Right ventricle myocardium superior (tissue), 1 donor: ENCODE measurements at regions not wholly inside any gene's neighbourhood (a gene's known extent, or its start where the extent isn't known, plus 50 kb on each side); places are given as distances from the start of the nearest gene placed in this dataset.
"Not testable (repeated sequence)": the region's sequence is repeated elsewhere in the genome, so short reads cannot be mapped to it uniquely, and the experiment has no call there.

ENCODE experiments used
- ATAC-seq: fragments of 200-7000 bp; cut with Tn5 transposase; one replicate; pipeline ENCODE4 v1.9.1; 2020; ENCODE audit warnings: mild to moderate bottlenecking; ENCODE audit not compliant: poor library complexity
- DNase-seq: peaks from one replicate; pipeline ENCODE4 v3.0.0-alpha.2; 2020
- intact Hi-C: fragments of 100-400 bp; cut with DNase I; formaldehyde crosslinking; loops from one replicate; pipeline ENCODE4 v1.11.2; 2022
- donor health status: DM: no; HTN: yes; CAD: no; lungs with severe emphysema.

DNA sequence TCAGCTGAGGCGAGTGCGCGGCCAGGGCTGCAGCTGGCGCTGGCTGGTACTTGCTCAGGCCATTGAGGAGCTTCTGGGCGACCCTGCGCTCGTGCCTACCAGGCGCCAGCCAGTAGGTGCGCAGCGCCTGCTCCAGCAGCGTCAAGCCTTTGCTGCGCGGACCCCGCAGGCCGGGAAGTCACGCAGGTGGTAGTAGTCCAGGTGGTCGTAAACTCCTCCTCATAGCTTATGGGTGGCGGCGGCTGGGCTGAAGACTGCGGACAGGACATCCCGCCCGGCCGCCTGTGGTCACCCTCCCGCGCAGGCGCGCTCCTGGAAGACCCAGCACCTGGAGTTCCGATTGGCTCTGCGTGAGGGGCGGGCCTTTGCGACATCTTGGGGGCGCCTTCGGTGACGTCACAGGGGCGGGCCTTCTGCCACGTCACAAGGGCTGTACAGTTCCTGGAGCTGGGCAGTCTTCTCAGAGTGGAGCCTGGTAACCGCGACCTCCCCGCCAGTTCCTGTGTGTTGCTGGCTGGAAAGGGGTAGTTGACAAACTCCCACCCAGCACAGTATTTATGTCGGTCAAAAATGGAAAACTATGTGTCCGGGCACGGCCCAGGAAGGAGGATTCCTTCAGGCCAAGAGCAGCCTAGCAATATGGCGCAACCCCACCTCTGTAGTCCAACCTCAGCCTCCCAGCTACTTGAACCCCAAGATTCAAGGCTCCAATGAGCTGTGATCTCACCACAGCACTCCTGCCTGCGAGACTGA, 102.2 kb upstream of the VKORC1L1 start:
- DNase-seq, result peak; percentile 98
- ATAC-seq, result peak; percentile 100
- intact Hi-C loops, result not testable (repeated sequence)

DNA sequence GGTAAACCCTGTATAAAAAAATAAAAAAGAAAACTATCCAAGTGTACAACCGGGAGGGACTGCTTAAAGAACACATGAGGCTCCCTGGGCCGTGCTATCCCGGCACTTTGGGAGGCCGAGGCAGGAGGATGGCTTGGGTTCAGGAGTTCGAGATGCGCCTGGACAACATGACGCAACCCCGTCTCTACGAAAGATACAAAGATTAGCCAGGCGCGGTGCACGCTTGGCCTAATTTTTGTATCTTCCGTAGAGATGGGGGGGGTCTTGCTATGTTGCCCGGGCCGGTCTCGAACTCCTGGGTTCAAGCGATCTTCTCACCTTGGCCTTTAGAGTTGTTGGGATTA, 101.7 kb upstream of the VKORC1L1 start:
- intact Hi-C loops, ATAC-seq, DNase-seq: not testable (repeated sequence)

DNA sequence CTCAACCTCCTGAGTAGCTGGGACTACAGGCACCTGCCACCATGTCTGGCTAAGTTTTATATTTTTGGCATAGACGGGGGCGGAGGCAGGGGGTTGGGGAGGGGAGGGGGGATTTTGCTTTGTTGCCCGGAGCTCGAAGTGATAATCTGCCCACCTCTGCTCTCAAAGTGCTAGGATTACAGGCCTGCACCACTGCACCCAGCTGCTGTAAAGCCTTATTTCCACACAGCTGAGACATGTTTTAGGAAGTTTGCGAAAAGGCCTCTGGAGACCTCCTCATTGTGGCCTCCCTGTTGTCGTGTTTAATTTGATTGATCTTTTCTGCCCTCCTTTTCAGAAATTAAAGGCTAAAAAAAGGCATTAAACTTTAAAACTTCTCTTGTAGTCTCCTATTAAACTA, 96.2 kb upstream of the VKORC1L1 start:
- ATAC-seq, DNase-seq, intact Hi-C loops: not testable (repeated sequence)

DNA sequence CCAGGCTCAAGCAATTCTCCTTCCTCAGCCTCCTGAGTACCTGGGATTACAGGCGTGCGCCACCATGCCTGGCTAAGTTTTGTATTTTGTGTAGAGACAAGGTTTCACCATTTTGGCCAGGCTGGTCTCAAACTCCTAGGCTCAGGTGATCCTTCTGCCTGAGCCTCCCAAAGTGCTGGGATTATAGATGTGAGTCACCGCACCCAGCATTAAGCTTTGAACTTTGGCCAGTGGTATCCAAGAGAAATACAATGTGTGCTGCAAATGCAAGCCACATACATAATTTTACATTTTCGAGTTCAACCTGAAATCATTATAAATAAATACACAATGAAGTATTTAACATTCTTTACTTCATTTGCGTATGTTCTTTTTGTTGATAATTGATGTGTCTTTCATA, 82.9 kb upstream of the VKORC1L1 start:
- intact Hi-C loops, ATAC-seq, DNase-seq: not testable (repeated sequence)

DNA sequence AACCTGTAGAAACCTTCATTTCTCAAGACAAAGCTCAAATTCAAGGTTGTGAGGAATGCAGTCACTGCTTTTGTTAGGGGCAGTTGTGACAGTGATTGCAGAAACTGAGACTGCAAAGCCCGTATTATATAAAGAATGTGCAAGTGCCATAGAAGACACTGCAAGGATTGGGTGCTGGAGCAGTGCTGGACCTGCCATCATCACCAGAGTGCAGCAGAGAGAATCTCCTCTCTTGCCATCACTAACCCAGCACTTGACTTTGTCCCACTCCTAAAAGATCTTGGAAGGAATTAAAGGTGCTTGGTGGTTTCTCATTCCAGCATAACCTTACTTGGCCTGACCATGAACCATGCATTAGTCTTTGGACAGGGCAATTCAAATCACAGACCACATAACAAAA, 81.1 kb upstream of the VKORC1L1 start:
- DNase-seq, ATAC-seq, intact Hi-C loops: not testable (repeated sequence)

DNA sequence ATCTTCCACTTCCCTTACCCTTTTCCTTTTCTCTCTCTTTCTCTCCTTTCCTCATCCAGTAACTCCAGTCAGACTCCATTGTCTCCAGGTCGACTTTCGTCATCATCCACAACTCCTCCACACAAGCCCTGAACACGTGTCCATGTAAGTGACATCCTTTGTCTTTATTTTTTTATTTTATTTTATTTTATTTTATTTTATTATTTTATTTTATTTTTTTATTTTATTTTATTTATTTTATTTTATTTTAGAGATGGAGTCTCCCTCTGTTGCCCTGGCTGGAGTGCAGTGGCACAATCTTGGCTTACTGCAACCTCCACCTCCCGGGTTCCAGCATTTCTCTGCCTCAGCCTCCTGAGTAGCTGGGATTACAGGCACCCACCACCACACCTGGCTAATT, 80.1 kb upstream of the VKORC1L1 start:
- intact Hi-C loops, DNase-seq, ATAC-seq: not testable (repeated sequence)

DNA sequence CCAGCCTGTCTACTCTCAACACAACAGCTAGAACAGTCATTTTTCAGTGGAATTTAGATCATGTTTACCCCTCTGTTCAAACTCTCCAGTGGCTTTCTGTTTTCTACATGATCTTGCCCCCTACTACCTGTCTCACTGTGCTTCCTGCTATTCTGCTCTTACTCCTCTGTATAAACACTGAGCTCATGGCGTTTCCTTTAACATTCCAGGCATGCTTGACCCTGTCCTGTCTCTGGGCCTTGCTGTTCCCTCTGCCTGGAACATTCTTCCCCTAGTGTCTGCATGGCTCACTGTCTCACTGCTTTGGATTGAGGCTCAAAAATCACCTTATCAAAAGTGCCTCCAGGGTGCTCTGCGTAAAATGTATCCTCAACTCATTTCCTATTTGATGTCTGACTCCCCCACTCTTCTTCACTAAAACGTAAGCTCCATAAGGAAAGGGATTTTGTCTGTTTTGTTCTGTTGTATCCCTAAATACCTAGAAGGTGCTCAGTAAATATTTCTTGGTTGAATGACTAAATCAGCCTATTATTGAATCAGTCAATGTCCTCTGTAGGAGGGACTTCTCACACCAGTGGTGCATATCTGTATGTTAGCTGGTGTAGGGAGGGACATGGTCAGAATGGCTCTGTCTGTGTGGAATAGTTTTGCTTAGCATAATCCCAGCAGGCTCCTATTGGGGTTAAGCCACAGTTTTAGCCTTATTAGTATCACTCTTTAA, 78.0 kb upstream of the VKORC1L1 start:
- DNase-seq, ATAC-seq, intact Hi-C loops: not testable (repeated sequence)

DNA sequence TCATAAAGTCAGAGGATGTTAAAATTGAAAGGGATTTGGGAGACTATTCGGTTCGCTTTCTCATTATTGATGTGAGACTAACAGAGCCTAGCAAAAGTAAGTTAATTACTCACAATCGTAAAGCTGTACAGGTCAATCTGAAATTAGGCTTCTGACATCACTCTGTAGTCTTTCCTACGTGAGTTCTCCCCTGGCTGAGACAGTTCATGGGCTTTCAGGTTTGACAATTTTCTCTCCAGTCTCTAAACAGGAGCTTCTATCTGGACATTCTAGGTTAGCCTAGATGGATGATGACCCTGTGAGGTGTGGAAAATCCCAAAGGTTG, 77.5 kb upstream of the VKORC1L1 start:
- intact Hi-C loops, ATAC-seq, DNase-seq: not testable (repeated sequence)

DNA sequence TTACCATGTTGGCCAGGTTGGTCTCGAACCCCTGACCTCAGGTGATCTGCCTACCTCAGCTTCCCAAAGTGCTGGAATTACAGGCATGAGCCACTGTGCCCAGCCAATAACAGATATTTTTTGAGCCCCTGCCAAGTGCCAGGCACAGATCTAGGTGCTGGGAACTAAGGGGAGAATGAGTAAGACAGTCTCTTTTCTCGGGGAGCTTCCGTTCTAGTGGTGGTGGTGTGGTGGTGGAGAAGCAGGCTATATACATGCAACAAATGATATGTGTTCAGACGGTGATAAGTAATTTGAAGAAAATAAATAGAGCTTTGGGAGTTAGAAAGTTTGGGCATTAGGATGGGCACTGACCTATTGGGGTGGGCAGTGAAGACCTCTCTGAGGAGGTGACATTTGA, 76.7 kb upstream of the VKORC1L1 start:
- ATAC-seq, result no peak
- no peak for DNase-seq
- intact Hi-C loops, result no loop called here

DNA sequence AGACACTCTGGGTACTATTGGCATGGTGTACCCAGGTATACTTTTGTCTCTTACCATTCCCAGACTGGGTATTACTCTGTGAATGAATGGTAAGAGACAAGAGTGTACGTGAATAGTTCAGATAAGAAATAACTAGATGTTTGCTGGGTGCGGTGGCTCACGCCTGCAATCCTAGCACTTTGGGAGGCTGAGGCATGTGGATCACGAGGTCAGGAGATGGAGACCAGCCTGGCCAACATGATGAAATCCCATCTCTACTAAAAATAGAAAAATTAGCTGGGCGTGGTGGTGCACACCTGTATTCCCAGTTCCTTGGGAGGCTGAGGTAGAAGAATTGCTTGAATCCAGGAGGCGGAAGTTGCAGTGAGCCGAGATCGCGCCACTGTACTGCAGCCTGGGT, 75.8 kb upstream of the VKORC1L1 start:
- ATAC-seq, intact Hi-C loops, DNase-seq: not testable (repeated sequence)

DNA sequence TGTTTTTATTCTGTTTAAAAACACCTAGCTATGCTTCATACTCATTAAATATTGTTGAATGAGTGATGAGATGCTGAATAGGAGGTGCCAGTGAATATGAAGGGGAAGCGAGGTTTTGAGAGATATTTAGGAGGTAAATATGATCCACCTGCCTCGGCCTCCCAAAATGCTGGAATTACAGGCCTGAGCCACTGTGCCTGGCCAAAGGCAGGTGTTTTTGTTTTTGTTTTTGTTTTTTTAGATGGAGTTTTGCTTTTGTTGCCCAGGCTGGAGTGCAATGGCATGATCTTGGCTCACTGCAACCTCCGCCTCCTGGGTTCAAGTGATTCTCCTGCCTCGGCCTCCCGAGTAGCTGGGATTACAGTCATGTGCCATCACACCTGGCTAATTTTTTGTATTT, 75.3 kb upstream of the VKORC1L1 start:
- ATAC-seq, DNase-seq, intact Hi-C loops: not testable (repeated sequence)

DNA sequence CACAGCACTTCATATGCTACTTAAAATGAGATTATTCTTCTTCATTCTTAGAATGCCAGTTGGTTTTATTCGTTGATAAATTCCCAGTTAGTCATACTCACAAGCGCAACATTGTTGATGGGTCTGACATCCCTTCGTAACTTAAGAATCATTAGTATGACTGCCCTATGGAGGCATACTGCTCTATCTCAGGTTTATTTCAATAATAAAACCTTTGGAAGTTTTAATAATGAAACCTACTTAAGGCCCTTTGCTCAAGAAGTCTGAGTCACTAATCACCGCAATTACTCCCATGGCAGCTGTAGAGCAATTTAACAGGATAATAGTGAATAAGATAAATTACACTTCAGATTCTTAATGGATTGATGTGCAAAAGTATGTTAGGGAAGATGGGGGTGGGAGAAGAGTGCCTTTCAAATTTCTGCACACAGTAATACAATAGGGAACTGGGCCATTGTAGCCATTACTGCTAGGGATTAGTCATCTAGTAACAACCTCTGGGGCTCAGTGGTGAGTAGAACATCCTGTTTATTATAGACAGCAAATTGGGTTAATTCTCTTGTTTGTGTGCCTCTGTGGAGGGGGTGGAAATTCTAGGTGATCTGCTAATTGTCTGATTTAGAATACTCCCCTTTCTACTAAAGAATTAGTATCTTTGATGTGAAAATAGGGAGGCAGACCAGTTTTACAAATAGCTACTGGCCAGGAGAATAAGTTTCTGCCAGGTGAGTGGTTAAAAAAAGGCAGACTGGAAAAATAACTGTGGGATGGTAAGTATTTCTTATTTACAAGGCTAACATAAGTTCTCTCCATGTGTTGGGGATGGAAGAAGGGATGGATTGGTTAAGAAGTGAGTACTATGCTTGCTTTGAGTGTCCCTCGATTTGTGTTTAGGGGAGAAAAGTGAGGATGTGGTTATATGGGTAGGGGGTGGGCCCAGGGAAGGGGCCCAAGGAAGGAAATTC, 74.5 kb upstream of the VKORC1L1 start:
- no peak for ATAC-seq
- DNase-seq, result no peak
- intact Hi-C loops, result no loop called here

DNA sequence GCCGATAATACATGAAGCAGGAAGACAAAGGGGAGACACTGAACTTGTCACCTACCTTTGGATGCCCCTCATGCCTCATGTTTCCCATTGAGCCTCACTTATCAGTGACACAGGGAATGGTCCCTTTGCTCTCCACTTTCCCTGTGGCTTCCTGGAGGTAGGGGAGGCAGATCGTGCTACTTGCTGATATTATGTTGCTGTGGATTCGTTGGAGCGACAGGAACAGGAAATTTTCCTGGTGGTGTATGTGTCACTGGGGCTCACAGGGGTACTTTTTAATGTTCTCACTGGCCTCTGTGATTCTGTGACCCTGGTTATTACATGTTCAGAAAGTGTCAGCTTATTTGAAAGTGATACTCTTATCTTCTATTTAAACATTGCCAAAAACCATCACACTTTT, 72.7 kb upstream of the VKORC1L1 start:
- DNase-seq, intact Hi-C loops, ATAC-seq: not testable (repeated sequence)

DNA sequence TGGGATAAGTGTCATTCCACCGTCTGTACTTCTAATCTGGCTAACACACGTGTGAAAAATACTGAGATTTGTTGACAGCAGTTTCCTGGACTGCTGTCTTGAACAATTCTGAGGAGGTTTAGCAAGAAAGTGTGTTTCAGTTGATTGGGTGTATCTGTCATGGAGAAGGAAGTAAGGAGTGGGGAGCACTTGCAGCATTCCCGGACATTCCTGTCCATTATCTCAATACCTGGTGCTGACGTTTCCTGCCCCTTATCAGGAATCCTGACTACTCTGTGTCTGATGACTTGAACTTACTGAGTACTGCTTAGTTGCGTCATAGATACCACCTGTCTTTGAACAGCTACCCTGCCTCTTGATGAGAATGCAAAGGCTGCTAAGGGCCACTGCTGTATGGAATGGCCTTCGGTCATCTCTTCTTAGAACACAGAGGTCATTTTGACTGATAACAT, 72.0 kb upstream of the VKORC1L1 start:
- intact Hi-C loops, result no loop called here
- ATAC-seq (no peak), DNase-seq (no peak)

DNA sequence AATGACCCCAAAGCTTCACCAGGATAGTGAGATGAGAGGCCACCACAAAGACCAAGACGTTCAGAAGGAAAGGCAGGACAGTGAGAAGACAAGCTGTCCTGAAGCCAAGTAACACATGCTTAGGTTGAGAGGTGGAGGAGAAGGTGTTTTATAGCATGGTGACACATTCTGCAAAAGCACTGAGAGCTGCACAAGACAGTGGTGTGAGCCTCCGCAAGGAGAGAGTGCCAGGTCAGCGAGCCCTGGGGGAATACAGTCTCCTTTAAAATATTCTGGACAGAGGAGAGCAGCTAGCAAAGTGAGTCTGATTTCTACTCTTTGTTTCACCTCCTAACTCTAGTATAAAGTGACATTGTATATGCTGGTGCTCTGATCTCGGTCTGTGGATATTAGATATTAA, 68.0 kb upstream of the VKORC1L1 start:
- intact Hi-C loops, result no loop called here
- ATAC-seq, result no peak
- no peak for DNase-seq

DNA sequence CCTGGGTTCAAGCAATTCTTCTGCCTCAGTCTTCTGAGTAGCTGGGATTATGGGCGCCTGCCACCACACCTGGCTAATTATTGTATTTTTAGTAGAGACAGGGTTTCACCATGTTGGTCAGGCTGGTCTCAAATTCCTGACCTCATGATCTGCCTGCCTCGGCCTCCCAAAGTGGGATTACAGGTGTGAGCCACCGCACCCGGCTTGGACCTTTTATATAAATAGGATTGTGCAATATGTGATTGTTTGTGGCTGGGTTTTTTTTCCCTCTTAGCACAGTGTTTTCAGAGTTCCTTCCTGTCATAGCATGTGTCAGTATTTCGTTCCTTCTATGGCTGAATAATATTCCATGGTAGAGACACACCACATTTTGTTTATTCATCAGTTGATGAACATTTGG, 65.8 kb upstream of the VKORC1L1 start:
- intact Hi-C loops, DNase-seq, ATAC-seq: not testable (repeated sequence)

DNA sequence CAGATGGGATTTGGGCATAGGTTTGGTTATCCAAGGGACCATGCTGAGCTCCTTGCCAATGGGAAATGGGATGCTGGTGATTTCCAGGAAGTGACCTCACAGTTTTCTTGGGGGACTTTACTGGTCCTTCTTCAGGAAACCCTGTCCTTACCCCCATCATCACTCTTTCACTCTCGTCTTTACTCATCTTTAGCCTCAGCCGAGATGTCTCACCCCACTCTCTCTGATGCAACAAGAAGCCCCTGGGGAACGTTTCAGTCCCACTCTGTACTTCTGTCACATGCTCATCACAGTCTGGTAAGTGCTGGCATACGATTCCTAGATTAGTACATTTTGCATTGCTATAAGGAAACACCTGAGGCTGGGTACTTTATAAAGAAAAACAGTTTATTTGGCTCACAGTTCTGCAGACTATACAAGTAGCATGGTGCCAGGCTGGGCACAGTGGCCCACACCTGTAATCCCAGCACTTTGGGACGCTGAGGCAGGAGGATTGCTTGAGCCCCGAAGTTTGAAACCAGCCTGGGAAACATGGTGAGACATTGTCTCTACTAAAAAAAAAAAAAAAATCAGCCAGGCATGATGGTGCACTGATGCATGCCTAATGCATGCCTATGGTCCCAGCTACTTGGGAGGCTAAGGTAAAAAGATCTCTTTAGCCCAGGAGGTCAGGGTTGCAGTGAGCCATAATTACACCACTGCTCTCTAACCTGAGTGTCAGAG, 63.5 kb upstream of the VKORC1L1 start:
- no peak for ATAC-seq
- intact Hi-C loops, result no loop called here

DNA sequence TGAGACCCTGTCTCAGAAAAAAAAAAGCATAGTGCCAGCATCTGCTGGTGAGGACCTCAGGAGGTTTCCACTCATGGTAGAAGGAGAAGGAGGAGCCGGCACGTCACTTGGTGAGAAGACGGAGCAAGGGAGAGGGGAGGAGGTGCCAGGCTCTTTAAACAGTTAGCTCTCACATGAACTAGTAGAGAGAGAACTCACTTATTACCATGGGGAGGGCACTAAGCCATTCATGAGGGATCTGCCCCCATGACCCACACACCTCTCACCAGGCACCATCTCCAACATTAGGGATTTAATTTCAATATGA, 62.9 kb upstream of the VKORC1L1 start:
- intact Hi-C loops, result no loop called here
- no peak for ATAC-seq

More for the DNA sequence above, 63.5 kb upstream of the VKORC1L1 start:
- DNase-seq, result no peak

DNA sequence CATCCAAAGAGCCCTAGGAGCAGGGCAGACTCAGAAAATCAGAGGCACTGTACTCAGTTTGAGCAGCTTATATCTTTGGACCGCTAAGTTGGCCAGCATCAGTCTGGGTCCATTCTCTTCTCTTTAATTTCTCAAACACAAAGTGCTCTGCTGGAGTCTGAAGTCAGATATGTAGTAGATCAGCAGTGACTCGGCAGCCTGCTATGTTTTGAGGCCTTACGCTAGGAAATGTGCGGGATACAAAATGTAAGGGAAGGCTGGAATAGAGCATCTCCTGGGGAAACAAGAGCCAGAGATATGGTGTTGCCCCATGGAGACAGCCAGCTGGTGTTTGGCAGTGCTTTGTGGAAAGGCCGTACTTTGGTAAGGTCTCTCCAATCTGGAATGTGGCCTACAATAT, 60.6 kb upstream of the VKORC1L1 start:
- ATAC-seq, result no peak

More for the DNA sequence above, 62.9 kb upstream of the VKORC1L1 start:
- DNase-seq, result no peak

More for the DNA sequence above, 60.6 kb upstream of the VKORC1L1 start:
- DNase-seq, result no peak
- intact Hi-C loops, result no loop called here
